ENCODE measurements at regions not wholly inside any gene's neighbourhood (a gene's known extent, or its start where the extent isn't known, plus 50 kb on each side); places are given as distances from the start of the nearest gene placed in this dataset.

DNA sequence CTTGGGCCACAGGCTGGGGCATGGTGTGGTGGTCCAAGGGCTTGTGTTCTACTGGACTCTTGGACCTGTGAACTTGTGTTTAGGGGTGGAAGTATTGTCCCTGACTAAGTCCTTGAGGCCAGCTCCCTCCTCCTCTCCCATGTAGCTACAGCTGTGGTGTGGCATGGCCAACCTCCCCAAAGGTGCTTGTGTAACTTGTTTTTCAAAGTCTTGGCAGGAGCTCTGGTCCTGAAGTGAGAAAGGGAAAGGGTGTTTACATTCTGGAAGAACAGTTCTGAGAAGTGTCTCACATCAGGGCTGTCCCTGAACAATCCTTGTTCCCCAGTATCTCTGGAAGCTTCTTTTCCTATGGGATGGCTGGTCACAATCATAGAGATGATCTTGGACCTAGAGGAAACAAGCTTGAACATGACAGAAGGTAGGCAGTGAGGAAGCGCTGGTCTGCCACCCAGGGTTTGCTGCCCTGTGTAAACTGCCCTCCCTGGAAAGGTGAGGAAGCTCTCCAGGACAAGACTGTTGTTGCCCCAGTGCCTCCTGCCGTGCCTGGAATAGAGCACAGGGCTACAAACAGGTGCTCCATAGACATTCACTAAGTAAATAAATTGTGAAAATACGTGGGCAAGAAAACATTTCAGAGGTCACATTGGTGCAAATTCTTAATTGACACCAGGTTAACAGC is 64.6 kb upstream of the KLF9 start:
- DNase-seq: no peak

DNA sequence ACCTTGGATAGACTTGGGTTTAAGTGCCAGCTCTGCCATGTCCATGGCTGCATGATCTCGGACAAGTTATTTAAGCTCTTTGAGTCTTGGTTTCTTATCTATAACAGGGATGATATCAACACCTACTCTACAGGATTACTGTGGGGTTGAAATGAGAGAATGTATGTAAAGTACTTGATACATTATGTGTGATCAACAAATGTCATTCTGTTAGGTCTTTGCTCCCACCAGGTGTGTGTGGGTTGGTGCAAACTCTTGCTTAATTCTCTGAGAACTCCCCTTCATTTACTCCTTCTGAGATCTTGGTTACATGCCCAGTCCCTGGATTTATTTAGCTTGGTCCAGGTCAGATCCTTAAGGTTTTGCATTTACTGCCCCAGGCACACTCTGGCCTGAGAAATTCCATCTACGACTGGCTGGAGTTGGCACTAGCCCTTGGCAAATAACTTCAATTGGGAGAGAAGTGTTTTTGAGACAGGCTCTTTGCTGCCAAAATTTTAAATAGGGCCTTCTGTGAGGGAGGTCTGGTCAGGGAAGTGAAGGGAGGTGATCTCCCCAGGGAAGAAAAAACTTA is 63.5 kb upstream of the KLF9 start:
- DNase-seq: no peak

- no peak for DNase-seq
Measured at GRCh38 chr9:70477146-70477745, 62.8 kb upstream of the KLF9 start.

DNA sequence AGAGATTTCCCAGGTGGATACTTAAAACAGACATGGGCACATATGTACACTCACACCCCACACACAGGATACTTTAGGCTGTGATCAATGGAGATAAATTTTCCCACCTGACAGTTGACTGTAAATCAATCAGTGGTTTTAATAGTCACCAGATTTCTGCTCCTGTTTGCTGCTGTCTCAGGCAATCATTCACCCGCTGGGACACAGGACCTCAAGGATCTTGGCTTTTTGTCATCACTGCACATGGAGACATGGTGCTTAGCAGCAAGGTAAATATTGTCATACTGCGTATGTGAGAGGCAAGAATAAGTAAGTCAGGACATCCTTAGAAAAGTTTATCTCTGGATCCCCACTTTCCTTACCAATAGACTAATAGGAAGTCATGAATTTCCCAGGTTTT is 60.8 kb upstream of the KLF9 start:
- no peak for DNase-seq

- DNase-seq: no peak
Measured at GRCh38 chr9:70474413-70474812, 60.0 kb upstream of the KLF9 start.

DNA sequence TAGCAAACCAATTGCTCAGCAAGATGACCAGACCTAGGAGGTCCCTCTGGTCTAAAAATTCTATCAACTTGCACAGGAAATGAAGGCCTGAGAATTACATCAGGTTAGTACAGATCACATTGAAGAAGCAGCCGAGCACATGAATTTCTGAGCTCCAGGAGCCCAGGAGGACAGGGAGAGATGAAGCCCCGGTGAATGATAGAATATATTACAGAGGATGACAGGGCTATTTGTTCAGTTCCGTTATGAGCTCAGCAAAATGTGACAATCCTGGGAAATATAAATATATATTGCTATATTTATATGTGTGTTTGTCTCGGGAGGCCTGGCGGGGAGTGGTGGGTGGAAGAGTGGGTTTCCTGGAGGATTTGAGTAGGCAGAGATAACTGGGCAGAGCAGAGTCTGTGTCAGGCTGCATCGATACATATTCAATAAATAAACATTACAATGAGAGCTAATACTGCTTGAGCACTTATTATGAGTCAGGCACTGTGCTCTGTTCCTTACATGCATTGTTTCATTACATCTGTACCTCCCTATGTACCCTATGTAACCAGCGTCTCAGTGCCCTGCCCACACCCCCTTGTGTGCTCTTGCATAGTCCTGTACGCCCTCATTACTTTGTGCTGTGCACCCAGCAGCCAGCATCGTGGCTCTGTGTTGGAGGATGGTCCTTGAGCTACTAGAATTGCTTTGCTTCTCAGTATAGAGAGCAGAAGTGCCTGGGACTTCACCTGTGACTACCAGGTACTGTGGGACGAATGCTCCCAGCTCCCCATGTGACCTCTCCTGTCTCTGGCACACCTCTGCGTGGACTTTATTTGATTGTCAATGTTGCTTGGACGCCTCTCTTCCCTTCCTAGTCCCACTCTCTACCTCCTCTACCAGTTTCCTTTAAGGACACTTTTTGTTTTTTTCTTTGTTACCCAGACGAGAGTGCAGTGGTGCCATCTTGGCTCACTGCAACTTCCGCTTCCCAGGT is 58.1 kb upstream of the KLF9 start:
- peak in 2 of 4 experiments; percentile 25 to 30 for DNase-seq

GRCh38 chr9:70470050-70471015 is 55.9 kb upstream of the KLF9 start:
- DNase-seq: peak in 1 of 4 experiments; percentile 31

DNA sequence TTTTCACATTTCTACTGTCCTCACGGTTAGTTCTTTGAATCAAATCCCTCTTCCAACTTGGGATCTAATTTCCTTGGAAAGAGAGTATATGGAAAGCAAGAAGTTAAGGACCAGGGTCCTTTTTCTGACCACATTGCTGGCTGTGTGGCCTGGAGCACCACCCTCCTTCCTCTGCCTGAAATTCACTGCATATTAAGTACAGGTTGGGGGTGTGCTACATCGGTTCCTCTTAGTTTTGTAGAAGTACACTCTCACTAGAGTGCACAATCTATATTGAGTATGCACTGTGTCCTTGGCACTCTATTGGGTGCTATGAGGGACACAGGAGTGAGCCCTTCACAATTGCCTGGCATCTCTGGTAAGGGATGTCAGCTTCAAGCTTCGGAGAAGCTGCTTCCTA is 53.8 kb upstream of the KLF9 start:
- peak; percentile 15 to 59 (median 50) for DNase-seq

- DNase-seq: peak; percentile 82 to 95 (median 86)
Measured at GRCh38 chr9:70466976-70467561, 52.6 kb upstream of the KLF9 start.

DNA sequence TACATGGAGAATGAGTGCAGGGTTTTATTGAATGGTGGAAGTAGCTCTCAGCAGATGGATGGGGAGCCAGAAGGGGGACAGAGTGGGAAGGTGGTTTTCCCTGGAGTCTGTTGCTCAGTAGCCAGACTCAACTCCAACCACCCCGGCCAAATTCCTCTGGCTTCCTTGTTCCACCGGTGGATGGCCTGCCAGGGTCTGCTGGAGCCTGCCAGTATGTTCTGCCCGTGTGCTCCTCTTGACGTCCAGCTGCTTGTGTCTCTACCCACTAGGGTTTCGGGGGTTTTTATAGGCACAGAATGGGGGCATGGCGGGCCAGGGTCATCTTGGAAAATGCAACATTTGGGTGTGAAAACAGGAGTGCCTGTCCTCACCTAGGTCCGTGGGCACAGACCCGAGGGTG is 51.4 kb upstream of the KLF9 start:
- DNase-seq: no peak

- DNase-seq: no peak
Measured at GRCh38 chr9:70465398-70465797, 50.9 kb upstream of the KLF9 start.
